ENCODE measurements at regions not wholly inside any gene's neighbourhood (a gene's known extent, or its start where the extent isn't known, plus 50 kb on each side); places are given as distances from the start of the nearest gene placed in this dataset.

GRCh38 chr18:40414155-40414754, 1540.8 kb upstream of the PIK3C3 start:
- TF ChIP-seq CTCF (IDR thresholded peaks at IDR 0.05) = no peak
- TF ChIP-seq EP300 (IDR thresholded peaks at IDR 0.05) = no peak
- no peak for TF ChIP-seq POLR2A (IDR thresholded peaks at IDR 0.05)

All from ovary (tissue), 3 donors.